ENCODE measurements at regions not wholly inside any gene's neighbourhood (a gene's known extent, or its start where the extent isn't known, plus 50 kb on each side); places are given as distances from the start of the nearest gene placed in this dataset.

DNA sequence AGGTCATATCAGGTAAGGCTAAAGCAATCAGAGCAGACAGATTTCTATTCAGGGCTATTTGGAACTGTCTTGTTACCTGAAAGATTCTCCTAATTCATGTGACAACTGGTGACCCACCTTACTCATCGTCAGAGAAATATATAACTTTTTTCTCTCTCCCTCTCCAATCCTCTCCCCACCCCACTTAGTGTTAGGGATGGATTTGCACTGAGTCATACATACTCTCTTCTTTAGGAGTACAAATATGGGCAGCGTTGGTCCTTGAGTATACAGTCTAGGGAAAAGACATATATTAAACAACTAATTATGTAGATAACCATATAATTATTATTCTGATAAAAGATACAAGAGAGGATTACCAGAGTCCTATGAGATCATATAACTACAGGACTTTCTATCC, 246.3 kb downstream of the HHIPL2 start:
- no peak for DNase-seq (ENCODE audit: low read depth in 3 of 3, low spot score in 1 of 3)

DNA sequence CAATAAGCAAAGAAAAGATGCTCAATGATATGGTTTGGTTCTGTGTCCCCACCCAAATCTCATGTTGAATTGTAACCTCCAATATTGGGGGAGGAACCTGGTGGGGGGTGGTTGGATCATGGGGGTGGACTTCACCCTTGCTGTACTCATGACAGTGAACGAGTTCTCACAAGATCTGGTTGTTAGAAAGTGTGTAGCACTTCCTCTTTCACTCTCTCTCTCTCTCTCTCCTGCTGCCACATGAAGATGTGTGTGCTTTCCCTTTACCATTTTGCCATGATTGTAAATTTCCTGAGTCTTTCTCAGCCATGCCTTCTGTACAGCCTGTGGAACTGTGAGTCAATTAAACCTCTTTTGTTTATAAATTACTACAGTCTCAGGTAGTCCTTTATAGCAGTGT, 248.4 kb downstream of the HHIPL2 start:
- DNase-seq (ENCODE audit: low read depth in 3 of 3, low spot score in 1 of 3), result no peak

DNA sequence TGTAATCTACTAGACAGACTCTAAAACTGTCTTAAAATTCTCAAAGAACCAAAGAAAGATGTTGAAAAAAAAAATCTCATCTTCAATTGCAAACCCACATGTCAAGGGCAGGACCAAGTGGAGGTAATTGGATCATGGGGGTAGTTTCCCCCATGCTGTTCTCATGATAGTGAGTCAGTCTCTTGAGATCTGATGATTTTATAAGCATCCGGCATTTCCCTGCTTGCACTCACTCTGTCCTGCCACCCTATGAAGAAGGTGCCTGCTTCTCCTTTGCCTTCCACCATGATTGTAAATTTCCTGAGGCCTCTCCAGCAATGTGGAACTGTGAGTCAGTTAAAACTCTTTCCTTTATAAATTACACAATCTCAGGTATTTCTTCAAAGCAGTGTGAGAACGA, 257.0 kb downstream of the HHIPL2 start:
- DNase-seq (ENCODE audit: low read depth in 3 of 3, low spot score in 1 of 3), result no peak

DNA sequence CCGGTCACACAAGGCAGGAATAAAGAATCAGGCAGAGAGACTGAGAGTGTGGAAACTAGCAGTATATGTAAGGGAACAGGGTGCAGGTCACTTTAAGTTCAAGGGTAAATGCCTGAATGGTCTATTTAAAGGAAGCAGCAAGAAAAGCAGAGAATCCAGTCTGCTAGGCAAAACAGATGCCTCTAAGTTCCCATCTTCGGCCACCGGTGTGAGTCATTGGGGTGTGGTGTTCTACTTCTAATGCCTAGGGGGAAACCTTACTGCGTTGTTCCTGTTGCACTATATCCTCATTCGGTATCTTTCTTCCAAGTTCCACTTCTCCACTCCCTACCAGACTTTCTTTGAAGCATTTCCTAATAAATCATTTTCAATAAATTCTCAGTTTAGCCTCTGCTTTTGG, 259.9 kb downstream of the HHIPL2 start:
- no peak for DNase-seq (ENCODE audit: low read depth in 3 of 3, low spot score in 1 of 3)

DNA sequence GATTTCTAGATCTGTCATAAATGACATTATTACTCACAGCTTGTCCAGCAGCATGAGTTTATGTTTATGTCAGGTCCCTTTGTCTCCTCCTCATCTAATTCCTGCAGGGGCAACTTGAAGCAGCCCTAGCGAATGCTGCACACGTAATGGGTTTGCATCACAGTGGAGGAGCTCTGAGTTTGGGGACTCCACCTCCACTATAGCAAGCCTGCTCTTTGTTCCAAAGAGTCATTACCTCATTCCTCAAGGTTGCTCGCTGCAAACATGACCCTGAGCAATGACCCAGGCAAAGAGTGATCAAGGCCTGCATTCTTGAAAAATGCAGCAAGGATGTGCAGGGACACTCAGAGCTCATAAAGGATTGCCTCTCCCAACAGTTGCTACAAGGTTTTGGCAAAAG, 261.9 kb downstream of the HHIPL2 start:
- no peak for DNase-seq (ENCODE audit: low read depth in 3 of 3, low spot score in 1 of 3)

DNA sequence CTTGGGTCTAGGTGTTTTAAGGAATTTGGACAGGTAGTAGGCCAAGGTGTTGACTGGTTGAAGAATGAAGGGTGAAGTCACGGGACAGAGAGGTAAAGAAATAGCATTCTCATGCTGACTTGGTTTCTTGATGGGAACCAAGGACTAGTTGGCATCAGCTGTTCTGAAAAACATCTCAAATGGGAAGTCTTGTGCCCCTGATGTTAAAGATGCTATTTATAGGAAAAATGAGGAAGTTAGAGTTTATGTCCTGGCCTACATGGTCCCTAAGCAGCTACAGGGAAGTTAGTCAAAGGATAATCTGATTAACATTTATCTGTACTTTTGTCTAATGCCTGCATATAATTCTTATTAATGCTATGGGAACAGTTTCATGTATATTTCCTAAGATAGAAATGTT, 262.4 kb downstream of the HHIPL2 start:
- no peak for DNase-seq (ENCODE audit: low read depth in 3 of 3, low spot score in 1 of 3)

DNA sequence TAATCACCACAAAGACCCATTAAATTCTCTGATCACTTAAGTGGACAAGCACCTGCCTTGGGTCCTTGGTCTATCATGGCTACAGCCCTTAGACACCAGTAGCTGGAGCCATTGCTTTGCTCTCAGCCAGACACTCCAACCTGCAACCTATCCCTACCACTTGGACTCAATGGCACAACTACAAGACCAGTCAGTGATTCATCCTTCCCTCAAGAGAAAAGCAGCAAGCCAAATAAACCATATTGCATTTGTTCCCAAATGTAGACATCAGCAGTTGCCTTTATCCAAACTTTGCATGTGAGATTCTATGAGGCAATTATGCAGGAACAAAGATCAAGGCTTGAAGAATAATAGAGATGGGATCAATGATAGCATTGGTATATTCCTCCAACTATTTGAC, 263.4 kb downstream of the HHIPL2 start:
- no peak for DNase-seq (ENCODE audit: low read depth in 3 of 3, low spot score in 1 of 3)

DNA sequence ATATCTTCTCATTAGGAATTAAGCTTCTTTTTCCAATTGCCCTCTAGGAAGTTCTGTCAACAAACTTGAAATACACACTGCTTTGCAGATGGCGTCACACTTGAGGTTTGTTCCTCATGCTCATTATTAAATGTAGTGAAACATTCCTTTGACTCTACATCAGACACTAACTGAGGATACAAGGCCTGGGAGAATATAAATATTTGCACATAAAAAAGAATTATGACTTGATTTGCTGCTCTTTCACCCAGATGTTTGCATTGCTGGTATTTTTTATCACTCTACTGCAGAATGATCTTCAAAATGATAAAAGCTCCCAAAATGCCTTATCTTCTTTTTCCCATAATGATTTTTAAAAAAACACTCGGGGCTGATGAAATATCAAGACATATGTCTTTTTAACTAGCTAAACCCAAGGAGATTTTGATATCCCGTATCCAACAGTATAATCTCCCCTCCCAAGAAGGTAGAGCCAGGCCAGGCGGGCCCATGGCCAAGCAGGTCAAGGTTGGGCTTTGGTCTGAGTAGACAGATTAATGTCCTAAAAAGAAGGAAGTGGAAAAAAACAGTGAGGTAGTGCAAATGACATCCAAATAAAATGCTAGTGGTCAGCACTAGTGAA, 264.6 kb downstream of the HHIPL2 start:
- DNase-seq (ENCODE audit: low read depth in 3 of 3, low spot score in 1 of 3), result no peak

DNA sequence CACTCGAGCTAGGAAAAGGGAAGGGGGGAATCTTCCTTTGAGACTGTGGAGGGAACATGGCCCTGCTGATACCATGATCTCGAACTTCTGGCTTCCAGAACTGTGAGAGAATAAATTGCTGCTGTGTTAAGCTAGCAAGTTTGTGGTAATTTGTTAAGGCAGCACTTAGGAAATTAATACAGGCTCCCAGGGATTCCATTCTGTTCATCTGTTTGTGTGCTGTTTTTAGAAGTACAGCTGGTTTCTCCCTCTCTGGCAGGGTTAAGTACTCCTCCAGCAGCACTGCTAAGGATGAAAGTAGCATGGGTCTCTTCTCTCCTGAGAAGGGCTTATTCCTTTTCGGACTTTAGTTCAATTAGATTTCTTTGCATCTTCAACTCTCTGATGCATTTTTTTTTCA, 268.3 kb downstream of the HHIPL2 start:
- no peak for DNase-seq (ENCODE audit: low read depth in 3 of 3, low spot score in 1 of 3)

DNA sequence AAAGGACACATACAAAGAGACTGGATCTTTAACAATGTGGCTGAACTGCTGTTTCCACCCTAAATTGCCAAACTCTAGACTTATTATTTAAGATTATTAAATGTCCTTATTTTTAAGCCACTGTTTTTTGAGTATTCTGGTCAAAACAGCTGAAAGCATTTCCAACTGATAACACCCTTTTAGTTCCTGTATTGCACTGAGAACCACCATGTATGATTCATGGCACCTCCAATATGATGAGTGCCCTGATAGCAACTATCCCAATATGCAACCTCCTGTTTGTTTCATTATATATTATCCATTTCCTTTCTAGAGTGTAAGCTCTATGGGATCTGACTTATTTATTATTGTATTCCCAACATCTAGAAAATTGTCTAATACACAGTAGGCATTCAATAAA, 269.4 kb downstream of the HHIPL2 start:
- DNase-seq (ENCODE audit: low read depth in 3 of 3, low spot score in 1 of 3), result no peak

DNA sequence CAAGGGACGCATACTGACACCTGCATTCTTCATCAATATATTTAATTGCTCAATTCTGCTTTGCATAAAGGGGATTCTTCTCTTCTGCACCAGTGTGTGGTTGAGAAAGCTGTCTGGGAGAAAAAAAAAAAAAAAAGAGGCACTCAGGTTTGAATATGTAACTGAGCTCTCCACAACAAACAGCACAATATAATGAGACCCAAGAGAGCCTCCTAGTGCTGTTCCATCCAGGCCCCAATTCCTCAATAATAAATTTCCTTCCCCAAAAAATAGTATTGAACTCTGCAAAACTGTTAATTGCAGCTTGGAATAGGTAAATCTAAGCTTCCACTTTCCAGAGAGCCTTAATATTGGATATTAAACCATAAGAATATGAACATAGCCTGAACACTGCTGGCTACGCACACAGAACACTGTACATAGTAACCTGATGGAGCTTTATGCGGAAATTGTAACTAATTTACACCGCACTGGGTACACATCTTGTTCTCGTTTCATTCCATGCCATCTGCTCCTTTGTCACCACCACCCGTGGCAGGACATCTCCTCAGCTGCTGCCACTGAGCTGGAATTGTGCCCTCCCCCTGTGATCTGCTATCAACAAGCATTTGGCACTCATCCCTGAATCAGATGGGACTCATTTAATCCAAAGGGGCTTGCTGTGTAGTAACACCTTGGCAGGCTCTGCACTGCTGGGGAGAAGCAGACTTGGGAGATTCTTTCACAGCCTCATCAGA, 272.0 kb downstream of the HHIPL2 start:
- DNase-seq (ENCODE audit: low read depth in 3 of 3, low spot score in 1 of 3), result no peak

DNA sequence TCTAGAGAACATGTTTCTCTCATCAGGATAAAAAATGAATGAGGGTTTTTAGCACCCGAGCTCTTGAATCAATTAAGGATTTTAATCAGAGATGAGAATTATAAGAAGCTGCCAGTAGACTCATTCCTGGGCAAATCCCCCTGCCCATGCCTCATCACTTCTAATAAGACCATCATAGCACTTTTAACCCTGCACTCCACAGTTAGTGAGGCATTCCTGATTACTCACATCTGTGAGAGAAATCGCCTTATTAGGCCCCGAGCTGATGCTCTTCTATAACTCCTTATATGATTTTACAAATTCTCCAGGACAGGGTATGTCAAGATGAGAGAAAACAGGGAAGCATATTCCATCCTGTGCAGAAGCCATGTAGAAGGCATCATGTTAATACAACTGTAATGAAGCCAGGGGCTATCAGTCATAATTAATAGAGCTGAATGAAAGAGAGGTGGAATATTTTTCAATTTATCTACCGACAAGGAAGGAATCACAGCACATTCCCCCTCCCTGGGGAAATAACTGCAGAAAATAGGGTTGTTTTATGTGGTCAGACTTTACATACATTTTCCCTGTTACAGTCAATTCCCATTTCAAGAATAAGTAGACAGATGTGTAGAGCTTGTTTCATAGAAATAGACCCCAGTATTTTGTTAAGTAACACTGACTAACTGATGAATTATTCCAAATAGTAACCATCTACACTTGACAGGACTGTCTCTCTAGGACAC, 272.7 kb downstream of the HHIPL2 start:
- DNase-seq (ENCODE audit: low read depth in 3 of 3, low spot score in 1 of 3), result no peak

DNA sequence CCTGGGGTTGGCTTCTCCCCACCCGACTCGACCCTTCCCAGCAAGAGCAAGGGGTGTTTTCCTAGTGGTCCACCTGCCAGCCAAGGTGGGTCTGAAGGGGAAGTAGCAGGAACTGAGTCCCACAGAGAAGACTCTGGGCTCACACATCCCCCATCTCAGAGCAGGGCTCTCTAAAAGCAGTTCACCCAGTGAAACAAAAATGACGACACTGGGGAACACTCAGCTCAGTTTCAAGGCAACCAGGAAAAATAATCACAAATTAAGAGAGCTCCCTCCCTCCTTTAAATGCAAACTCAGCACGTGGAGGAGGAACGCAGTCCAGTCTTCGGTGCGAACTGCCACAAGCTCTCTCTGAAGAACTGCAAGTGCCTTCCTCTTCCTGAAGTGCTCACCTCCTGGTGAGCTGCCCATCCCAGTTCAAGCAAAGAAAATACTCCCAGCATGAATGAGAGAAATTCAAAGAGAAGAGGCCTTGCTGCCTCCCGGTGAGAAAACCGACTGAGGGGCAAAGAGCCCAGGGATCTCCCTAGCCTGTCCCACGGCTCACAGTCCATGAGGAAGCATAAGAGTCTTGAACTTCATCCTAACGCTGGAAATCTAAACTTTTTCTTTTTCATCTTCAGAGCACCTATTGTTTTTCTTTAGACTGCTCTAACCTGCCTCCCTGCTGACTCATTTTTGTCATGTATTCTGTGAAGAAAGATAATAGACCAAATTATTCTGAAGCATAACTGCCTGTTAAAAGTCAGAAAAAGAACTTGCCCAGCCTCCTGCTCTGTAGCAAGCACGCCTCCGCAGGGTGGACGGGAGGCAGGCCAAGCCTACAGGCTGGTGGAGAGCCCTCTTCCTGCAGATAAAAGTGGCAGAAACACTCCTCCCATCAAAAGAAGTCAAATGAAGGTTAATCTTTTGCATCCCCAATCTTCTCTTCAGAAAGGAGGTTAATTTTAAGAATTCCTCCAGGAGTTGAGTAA, 281.4 kb downstream of the HHIPL2 start:
- DNase-seq (ENCODE audit: low read depth in 3 of 3, low spot score in 1 of 3), result no peak

DNA sequence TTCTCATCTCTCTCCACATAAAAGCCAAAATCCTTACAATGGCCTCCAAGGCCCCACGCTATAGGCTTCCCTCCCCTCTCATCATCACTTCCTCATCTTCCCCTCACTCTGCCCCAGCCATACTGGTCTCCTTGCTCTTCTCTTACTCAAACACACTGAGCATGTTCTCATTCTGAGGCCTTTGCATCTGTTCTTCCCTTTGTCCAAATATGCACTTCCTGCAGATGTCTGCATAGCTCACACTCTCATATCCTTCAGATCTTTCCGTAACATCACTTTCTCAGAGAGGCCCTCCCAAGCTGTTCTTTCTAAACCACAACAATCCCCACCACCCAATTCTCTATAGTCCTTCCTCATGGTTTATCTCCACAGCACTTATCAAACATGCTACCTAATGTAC, 284.1 kb downstream of the HHIPL2 start:
- DNase-seq (ENCODE audit: low read depth in 3 of 3, low spot score in 1 of 3), result no peak

DNA sequence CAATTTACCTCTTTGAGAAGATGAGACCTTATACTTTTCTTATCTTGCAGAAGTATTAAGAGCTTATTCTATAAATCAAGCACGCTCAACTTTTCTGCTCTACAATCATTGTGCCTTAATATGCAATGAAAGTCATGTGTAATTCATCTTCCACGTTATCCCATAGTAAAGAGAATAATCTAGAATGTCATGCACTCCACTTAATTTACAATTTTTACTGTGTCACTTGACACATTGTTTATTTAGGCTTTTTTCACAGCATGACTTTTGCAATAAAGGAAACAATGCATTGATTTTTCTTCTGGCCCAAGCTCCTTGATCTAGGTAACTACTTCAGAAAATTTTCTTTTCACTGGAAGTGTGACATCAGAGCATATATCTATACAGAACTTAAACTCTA, 290.9 kb downstream of the HHIPL2 start:
- DNase-seq (ENCODE audit: low read depth in 3 of 3, low spot score in 1 of 3), result no peak

DNA sequence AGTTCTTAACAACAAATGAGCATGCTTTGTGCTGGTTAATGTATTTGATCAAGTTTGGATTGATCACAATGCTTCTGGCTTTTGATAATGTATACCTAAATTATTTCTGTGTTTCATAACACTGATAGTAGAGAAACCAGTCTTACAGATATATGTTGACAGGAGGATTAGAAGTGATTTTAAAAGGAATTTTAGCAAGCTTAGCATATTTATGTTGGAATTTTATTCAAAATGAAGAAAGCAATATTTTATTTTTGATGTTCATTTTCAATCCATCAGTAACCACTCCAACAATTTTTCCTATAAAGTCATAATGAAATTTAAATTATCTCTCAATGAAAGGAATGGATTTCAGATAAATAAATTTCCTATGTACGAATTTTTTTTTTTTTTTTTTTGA, 291.8 kb downstream of the HHIPL2 start:
- no peak for DNase-seq (ENCODE audit: low read depth in 3 of 3, low spot score in 1 of 3)

DNA sequence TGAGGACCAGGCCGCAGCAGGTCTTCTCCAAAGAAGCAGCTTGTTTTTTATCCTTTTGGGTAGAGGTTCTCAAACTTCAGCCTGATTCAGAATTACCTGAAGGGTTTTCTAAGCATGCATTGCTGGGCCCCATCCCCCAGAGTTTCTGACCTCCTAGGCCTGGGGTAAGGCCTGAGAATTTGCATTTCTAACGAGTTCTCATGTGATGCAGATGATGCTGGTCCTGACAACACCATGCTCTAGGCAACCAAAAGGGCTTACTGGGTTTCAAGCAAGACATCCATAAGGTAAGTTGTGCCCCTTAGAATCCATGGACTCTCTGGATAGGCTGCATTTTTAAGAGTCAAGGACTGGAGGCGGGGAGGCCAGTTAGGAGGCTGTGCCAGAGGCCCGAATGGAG, 295.1 kb downstream of the HHIPL2 start:
- no peak for DNase-seq (ENCODE audit: low read depth in 3 of 3, low spot score in 1 of 3)

DNA sequence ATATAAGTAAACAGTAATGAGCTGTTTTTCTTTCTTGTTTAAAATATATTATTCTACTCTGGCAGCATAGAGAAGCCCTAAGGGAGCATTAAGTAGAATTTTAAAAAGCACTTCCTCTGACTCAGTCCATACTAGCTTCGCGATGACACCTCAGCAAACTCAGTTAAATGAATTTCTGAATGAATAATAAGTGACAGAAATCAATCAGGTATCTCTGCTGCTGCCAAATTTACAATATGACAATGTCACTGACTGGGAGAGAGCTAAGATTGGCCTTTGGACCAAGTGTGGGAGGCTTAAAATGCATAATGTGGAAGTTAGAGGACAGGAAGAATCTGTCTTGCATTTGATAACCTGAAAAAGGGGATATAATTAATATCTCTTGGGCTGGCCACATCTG, 296.1 kb downstream of the HHIPL2 start:
- DNase-seq (ENCODE audit: low read depth in 3 of 3, low spot score in 1 of 3), result no peak

DNA sequence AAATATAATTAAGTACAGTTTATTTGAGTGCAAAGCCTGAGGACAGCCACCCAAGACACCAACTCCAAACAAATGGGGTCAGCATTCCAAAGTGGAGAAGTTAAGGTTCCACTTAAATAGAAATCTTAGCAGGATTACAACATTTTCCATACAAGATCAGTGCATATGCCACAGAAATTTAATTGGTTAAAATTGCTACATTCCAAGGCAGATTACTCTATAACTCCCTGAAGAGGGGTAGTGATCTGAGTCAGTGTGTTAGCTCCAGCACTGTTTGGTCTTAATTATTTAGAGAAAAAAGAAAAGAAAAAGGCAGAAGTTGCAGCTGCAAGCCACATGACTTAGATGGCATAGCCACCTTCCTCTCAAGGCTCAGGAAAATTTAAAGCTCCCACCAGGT, 297.5 kb downstream of the HHIPL2 start:
- no peak for DNase-seq (ENCODE audit: low read depth in 3 of 3, low spot score in 1 of 3)

DNA sequence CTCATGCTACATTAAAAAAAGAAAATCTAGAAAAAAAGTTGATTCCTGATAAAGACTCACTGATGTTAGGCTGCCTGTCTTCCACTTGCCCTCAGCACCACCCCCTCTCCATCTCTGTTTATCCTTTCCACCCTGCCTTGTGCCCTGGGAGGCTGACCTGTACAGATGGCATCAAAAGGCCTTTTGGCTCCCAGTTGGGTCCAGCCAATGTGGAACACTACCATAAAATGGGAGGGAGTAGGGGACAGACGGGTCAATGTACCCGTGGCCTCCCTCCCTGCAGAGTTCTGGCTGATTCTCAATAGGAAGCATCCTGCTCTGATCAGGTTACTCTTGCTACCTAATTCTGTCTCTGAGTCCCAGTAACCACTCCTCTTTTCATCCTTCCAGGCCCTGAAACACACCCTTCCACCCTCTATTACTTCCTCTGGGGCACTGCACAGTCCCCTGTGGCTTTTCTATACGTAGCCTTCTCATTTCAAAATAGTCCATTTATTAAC, 300.0 kb downstream of the HHIPL2 start:
- DNase-seq (ENCODE audit: low read depth in 3 of 3, low spot score in 1 of 3), result no peak

DNA sequence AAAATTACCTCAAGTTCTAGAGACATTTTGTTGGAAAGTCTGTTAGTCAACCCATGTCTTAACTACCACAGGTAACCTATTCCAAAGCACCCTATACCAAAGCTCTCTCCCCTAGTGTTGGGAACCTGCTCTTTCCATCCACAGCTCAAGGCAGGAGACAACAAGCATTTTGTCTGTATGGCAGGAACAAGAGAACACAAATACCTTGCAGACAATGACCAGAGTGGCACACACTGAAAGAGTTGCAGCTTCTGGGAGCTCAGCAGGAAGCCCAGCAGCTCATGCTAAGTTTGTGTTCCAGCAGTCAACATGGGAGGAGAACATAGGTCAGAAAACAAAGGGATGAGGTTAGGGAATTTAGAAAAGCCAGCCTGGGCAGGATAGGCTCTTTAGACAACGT, 300.8 kb downstream of the HHIPL2 start:
- no peak for DNase-seq (ENCODE audit: low read depth in 3 of 3, low spot score in 1 of 3)

All from stimulated activated CD4-positive, alpha-beta T cell treated with anti-CD3 and anti-CD28 coated beads, TNF-alpha, amount 100 ng/mL, for 1 hour (primary cell).